Loucy (cell line): ENCODE measurements at regions not wholly inside any gene's neighbourhood (a gene's known extent, or its start where the extent isn't known, plus 50 kb on each side); places are given as distances from the start of the nearest gene placed in this dataset.
"Not testable (repeated sequence)": the region's sequence is repeated elsewhere in the genome, so short reads cannot be mapped to it uniquely, and the experiment has no call there.

Source experiments
- CTCF ChIP-seq: fragments of 200-600 bp; sonication (generic); conservative IDR thresholded peaks from 2 replicates; pipeline ENCODE4 v1.5.1; 2014; ENCODE audit warnings: mild to moderate bottlenecking, antibody characterized with exemption, low read length
- EZH2phosphoT487 ChIP-seq: fragments of 200-600 bp; IDR thresholded peaks from 2 replicates; pipeline ENCODE4 v1.6.1; 2018; ENCODE audit warnings: antibody characterized with exemption, mild to moderate bottlenecking, moderate library complexity, borderline replicate concordance

GRCh38 chr14:81781798-81782197 lies 248.1 kb upstream of the SEL1L start:
- not testable (repeated sequence) for TF ChIP-seq CTCF, EZH2phosphoT487
